HCT116 (cell line): ENCODE measurements at regions not wholly inside any gene's neighbourhood (a gene's known extent, or its start where the extent isn't known, plus 50 kb on each side); places are given as distances from the start of the nearest gene placed in this dataset.

Experiments used
- ATAC-seq: fragments of 200-7000 bp; cut with Tn5 transposase; 2 replicates; pipeline ENCODE4 v1.9.1; 2020; ENCODE audit warnings: mild to moderate bottlenecking, moderate library complexity
- BruUV-seq: library from RNA; stranded (reverse); fragments of 400-500 nt; replicated peaks from 2 replicates; lab custom pipeline; 2021; lab: Mats Ljungman, UMichigan
- CTCF ChIA-PET: fragments of 300-600 bp; sonication (Branson Sonifier 250); formaldehyde crosslinking; loops from one replicate; lab custom pipeline; 2021; ENCODE audit warnings: antibody characterized with exemption; lab: Charles Lee
- POLR2A ChIA-PET: fragments of 300-600, 350-600 bp; sonication (Branson Sonifier 250); formaldehyde crosslinking; loops from one replicate; lab custom pipeline; 2021; ENCODE audit warnings: antibody characterized with exemption; lab: Charles Lee
- RAD21 ChIA-PET, 2 experiments: fragments of 300-600 bp; sonication (Branson Sonifier 250); formaldehyde crosslinking; loops; one replicate each; lab custom pipeline; 2023; ENCODE audit warnings: low total read pairs in 2 of 2; ENCODE audit not compliant: uncharacterized antibody in 2 of 2, unreplicated experiment in 2 of 2, low non-redundant PET in 1 of 2; lab: Charles Lee
- DNase-seq: peaks from one replicate; pipeline ENCODE4 v3.0.0-alpha.2; 2010; ENCODE audit warnings: low read depth, low spot score
- H2AFZ ChIP-seq: fragments of 200-600 bp; shearing (Covaris generic), sonication (generic); 2 replicates; pipeline ENCODE4 v1.6.1; 2017; ENCODE audit warnings: low read depth, mixed run types, mixed read lengths, antibody characterized with exemption, low read length; ENCODE audit not compliant: poor library complexity, severe bottlenecking
- H3K27ac ChIP-seq: 2 replicates; pipeline ENCODE4 v1.5.1; 2012; ENCODE audit warnings: low read depth, low read length
- H3K27me3 ChIP-seq: fragments of 200-600 bp; sonication (generic); 2 replicates; pipeline ENCODE4 v1.6.1; 2016; ENCODE audit warnings: mixed run types, low read length, mixed read lengths; ENCODE audit not compliant: insufficient read depth
- H3K36me3 ChIP-seq, 2 experiments: fragments of 200-500 bp in 1 of 2; fragments of 200-600 bp in 1 of 2; sonication (Bioruptor generic) in 1 of 2; sonication (generic) in 1 of 2; 2 replicates each; pipeline versions ENCODE4 v1.5.1 to v1.6.1; 2014 to 2016; ENCODE audit warnings: low read length in 2 of 2, inconsistent platforms in 1 of 2, mixed read lengths in 1 of 2, mixed run types in 1 of 2; ENCODE audit not compliant: insufficient read depth in 2 of 2, control insufficient read depth in 1 of 2
- H3K4me1 ChIP-seq, 2 experiments: fragments of 200-600 bp in 1 of 2; sonication (generic) in 1 of 2; 2 replicates each; pipeline versions ENCODE4 v1.5.1 to v1.6.1; 2012 to 2017; ENCODE audit warnings: low read length in 2 of 2, inconsistent platforms in 1 of 2, mild to moderate bottlenecking in 1 of 2, mixed read lengths in 1 of 2, mixed run types in 1 of 2, moderate library complexity in 1 of 2; ENCODE audit not compliant: insufficient read depth in 2 of 2, control insufficient read depth in 1 of 2
- H3K4me2 ChIP-seq: fragments of 200-600 bp; sonication (generic); 2 replicates; pipeline ENCODE4 v1.6.1; 2017; ENCODE audit warnings: mixed run types, low read length, mixed read lengths
- H3K4me3 ChIP-seq, 2 experiments: fragments of 200-600 bp in 1 of 2; sonication (generic) in 1 of 2; replicated peaks in 1 of 2; 2 replicates each; pipeline ENCODE4 v1.5.1; 2011 to 2016; ENCODE audit warnings: low read length in 2 of 2, control low read depth in 1 of 2, low read depth in 1 of 2, mild to moderate bottlenecking in 1 of 2, mixed read lengths in 1 of 2, mixed run types in 1 of 2
- H3K79me2 ChIP-seq: fragments of 200-600 bp; sonication (generic); 2 replicates; pipeline ENCODE4 v1.6.1; 2017; ENCODE audit warnings: mild to moderate bottlenecking, mixed run types, low read length, moderate library complexity, mixed read lengths; ENCODE audit not compliant: insufficient read depth
- H3K9ac ChIP-seq: fragments of 200-600 bp; sonication (generic); 2 replicates; pipeline ENCODE4 v1.6.1; 2016; ENCODE audit warnings: low read length, mixed read lengths
- H3K9me2 ChIP-seq: fragments of 200-600 bp; sonication (generic), shearing (Covaris generic); 2 replicates; pipeline ENCODE4 v1.6.1; 2017; ENCODE audit warnings: mixed run types, mild to moderate bottlenecking, moderate library complexity; ENCODE audit not compliant: insufficient read depth
- H3K9me3 ChIP-seq, 2 experiments: fragments of 200-500 bp in 1 of 2; fragments of 200-600 bp in 1 of 2; sonication (Bioruptor generic) in 1 of 2; sonication (generic) in 1 of 2; 2 replicates each; pipeline ENCODE4 v1.6.1; 2014 to 2017; ENCODE audit warnings: low read length in 2 of 2, mixed read lengths in 2 of 2, inconsistent platforms in 1 of 2, low read depth in 1 of 2, mild to moderate bottlenecking in 1 of 2, mixed run types in 1 of 2, moderate library complexity in 1 of 2; ENCODE audit not compliant: control insufficient read depth in 1 of 2, insufficient read depth in 1 of 2
- H4K20me1 ChIP-seq: fragments of 200-600 bp; sonication (generic), shearing (Covaris generic); 2 replicates; pipeline ENCODE4 v1.6.1; 2017; ENCODE audit warnings: mixed run types, mild to moderate bottlenecking, moderate library complexity; ENCODE audit not compliant: insufficient read depth
- CBX3 ChIP-seq: IDR thresholded peaks from 2 replicates; pipeline ENCODE4 v1.6.1; 2012; ENCODE audit warnings: low read depth
- CEBPB ChIP-seq: IDR thresholded peaks from 2 replicates; pipeline ENCODE4 v1.6.1; 2012; ENCODE audit warnings: low read depth
- CTCF ChIP-seq, 3 experiments: fragments of 200-600 bp in 1 of 3; sonication (generic) in 1 of 3; IDR thresholded peaks in 2 of 3; conservative IDR thresholded peaks in 1 of 3; 2 replicates each; pipeline ENCODE4 v1.5.1; 2012 to 2017; ENCODE audit warnings: low read depth in 2 of 3, low read length in 2 of 3, antibody characterized with exemption in 1 of 3, borderline replicate concordance in 1 of 3, control low read depth in 1 of 3, mild to moderate bottlenecking in 1 of 3, mixed read lengths in 1 of 3, mixed run types in 1 of 3, moderate library complexity in 1 of 3; ENCODE audit not compliant: insufficient read depth in 1 of 3
- POLR2A ChIP-seq: IDR thresholded peaks from 2 replicates; pipeline ENCODE4 v1.7.0; 2011; ENCODE audit warnings: borderline replicate concordance; ENCODE audit not compliant: insufficient read depth, insufficient read length; ENCODE audit errors: extremely low read depth
- POLR2AphosphoS5 ChIP-seq: IDR thresholded peaks from 2 replicates; pipeline ENCODE4 v1.6.1; 2011; ENCODE audit warnings: mild to moderate bottlenecking, low read depth, low read length, moderate library complexity
- SP1 ChIP-seq: IDR thresholded peaks from 2 replicates; pipeline ENCODE4 v1.6.1; 2012; ENCODE audit warnings: low read depth
- TCF7L2 ChIP-seq: IDR thresholded peaks from 2 replicates; pipeline ENCODE4 v1.7.0; 2011; ENCODE audit warnings: borderline replicate concordance, inconsistent platforms; ENCODE audit not compliant: insufficient read depth, insufficient read length; ENCODE audit errors: extremely low read depth
- YY1 ChIP-seq: IDR thresholded peaks from 2 replicates; pipeline ENCODE4 v1.6.1; 2011; ENCODE audit warnings: low read length, low read depth, moderate library complexity, mild to moderate bottlenecking; ENCODE audit not compliant: insufficient replicate concordance; ENCODE audit errors: extremely low read depth
- ZFX ChIP-seq: fragments of 450-650 bp; IDR thresholded peaks from 2 replicates; pipeline ENCODE4 v1.6.1; 2017
- ZNF274 ChIP-seq: fragments of 200-500 bp; sonication (Bioruptor generic); IDR thresholded peaks from 2 replicates; pipeline ENCODE4 v1.6.1; 2014; ENCODE audit warnings: mild to moderate bottlenecking, low read depth, low read length, inconsistent platforms
- intact Hi-C: fragments of 100-400 bp; cut with micrococcal nuclease; formaldehyde crosslinking; loops from 2 replicates; pipeline ENCODE4 v1.10.0; 2022
- TF ChIP-seq, protein P1 (sequence below): IDR thresholded peaks from 2 replicates; pipeline ENCODE4 v1.6.1; 2012

- CTCF ChIA-PET, result no interaction called here
- no peak for ATAC-seq
- no peak for DNase-seq
These were observed 1326.7 kb downstream of the MRPL39 start for GRCh38 chr21:24280596-24280995.

DNA sequence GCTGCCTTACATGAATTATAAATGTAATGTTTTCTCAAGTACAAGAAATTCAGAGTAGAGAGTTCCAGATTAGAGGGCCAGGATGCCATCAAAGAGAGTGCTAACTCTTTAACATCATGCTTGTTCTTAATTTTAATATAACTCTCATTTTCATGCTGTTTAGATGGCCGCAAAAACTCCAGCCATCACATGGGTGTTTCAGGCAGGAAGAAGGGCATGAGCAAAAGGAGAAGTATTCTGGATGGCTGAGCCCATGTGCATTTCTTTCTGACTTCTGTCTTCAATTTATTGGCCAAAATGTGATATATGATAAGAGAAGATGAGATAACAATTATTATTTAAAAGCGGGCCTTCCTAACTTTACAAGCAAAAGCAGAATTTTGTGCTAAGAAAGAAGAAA lies 1328.6 kb downstream of the MRPL39 start:
- intact Hi-C loops, result no loop called here
- RAD21 ChIA-PET, result no interaction called here
- CTCF ChIA-PET, result no interaction called here

More at GRCh38 chr21:24280596-24280995, 1326.7 kb downstream of the MRPL39 start:
- H3K4me2 ChIP-seq, result no peak overlapping the region
- no TSS peak for BruUV-seq
- no peaks in the 10 kb centered on the region for H3K4me1 ChIP-seq
- no peaks in the 10 kb centered on the region for H4K20me1 ChIP-seq
- intact Hi-C loops, result no loop called here
- no peak overlapping the region for H3K27ac ChIP-seq
- H3K9me3 ChIP-seq, result peaks cover 9 to 16% of the 10 kb centered on the region in 2 experiments; a peak in 2 of 4 replicates
- H3K36me3 ChIP-seq, result no peaks in the 10 kb centered on the region
- no peak overlapping the region for H2AFZ ChIP-seq
- H3K27me3 ChIP-seq, result no peaks in the 10 kb centered on the region
- no peaks in the 10 kb centered on the region for H3K9me2 ChIP-seq
- no peak overlapping the region for H3K9ac ChIP-seq
- ChIA-PET POLR2A (no interaction called here), RAD21 (no interaction called here)
- TF ChIP-seq CEBPB, result no peak
- TF ChIP-seq TCF7L2, result no peak
- TF ChIP-seq CBX3, result no peak
- TF ChIP-seq SP1, result no peak
- H3K4me3 ChIP-seq, result no peak overlapping the region
- no peaks in the 10 kb centered on the region for H3K79me2 ChIP-seq

More for the DNA sequence above, 1328.6 kb downstream of the MRPL39 start:
- no peak overlapping the region for H3K27ac ChIP-seq
- no peaks in the 10 kb centered on the region for H4K20me1 ChIP-seq
- H3K27me3 ChIP-seq, result no peaks in the 10 kb centered on the region
- H2AFZ ChIP-seq, result no peak overlapping the region
- H3K9me3 ChIP-seq, result peaks cover 11 to 14% of the 10 kb centered on the region in 2 experiments; a peak in 2 of 4 replicates
- H3K9ac ChIP-seq, result no peak overlapping the region
- no peaks in the 10 kb centered on the region for H3K9me2 ChIP-seq
- H3K4me1 ChIP-seq, result no peaks in the 10 kb centered on the region
- POLR2A ChIA-PET, result no interaction called here
- H3K4me2 ChIP-seq, result no peak overlapping the region
- no peak for DNase-seq
- ATAC-seq, result no peak
- no TSS peak for BruUV-seq
- no peaks in the 10 kb centered on the region for H3K36me3 ChIP-seq
- no peaks in the 10 kb centered on the region for H3K79me2 ChIP-seq
- H3K4me3 ChIP-seq, result no peak overlapping the region
- no peak for TF ChIP-seq POLR2A
- TF ChIP-seq, protein P1, sequence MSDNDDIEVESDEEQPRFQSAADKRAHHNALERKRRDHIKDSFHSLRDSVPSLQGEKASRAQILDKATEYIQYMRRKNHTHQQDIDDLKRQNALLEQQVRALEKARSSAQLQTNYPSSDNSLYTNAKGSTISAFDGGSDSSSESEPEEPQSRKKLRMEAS, result no peak
- no peak for TF ChIP-seq CTCF (IDR thresholded peaks at IDR 0.05 in 2 of 3, conservative IDR thresholded peaks at IDR 0.05 in 1 of 3; ENCODE audit: borderline replicate concordance in 1 of 3, insufficient read depth in 1 of 3, low read depth in 2 of 3, low read length in 2 of 3)
- no peak for TF ChIP-seq SP1
- no peak for TF ChIP-seq YY1
- no peak for TF ChIP-seq ZNF274
- TF ChIP-seq POLR2AphosphoS5, result no peak
- TF ChIP-seq ZFX, result no peak
